ENCODE measurements at regions not wholly inside any gene's neighbourhood (a gene's known extent, or its start where the extent isn't known, plus 50 kb on each side); places are given as distances from the start of the nearest gene placed in this dataset.

- TF ChIP-seq CTCF (conservative IDR thresholded peaks at IDR 0.05) (no peak), ZFX (IDR thresholded peaks at IDR 0.05) (no peak)
Measured at GRCh38 chr1:67958472-67958871, 92.0 kb downstream of the DIRAS3 start.
